IMR-90 (cell line): ENCODE measurements at regions not wholly inside any gene's neighbourhood (a gene's known extent, or its start where the extent isn't known, plus 50 kb on each side); places are given as distances from the start of the nearest gene placed in this dataset.

Experiments
- ATAC-seq: fragments of 200-7000 bp; cut with Tn5 transposase; 2 replicates; pipeline ENCODE4 v1.9.1; 2020; ENCODE audit warnings: low read depth, mild to moderate bottlenecking, moderate library complexity
- BruUV-seq: library from RNA; stranded (reverse); fragments of 400-500 nt; replicated peaks from 2 replicates; lab custom pipeline; 2021; lab: Mats Ljungman, UMichigan
- CTCF ChIA-PET: fragments of 300-600 bp; formaldehyde crosslinking; extraction: SDS; loops from one replicate; lab custom pipeline; 2021; ENCODE audit warnings: antibody characterized with exemption; lab: Yijun Ruan, JAX
- POLR2A ChIA-PET: fragments of 300-600 bp; sonication (Branson Sonifier 250); formaldehyde crosslinking; loops from one replicate; lab custom pipeline; 2022; ENCODE audit warnings: antibody characterized with exemption; ENCODE audit not compliant: unreplicated experiment; lab: Charles Lee
- DNase-seq: peaks from one replicate; pipeline ENCODE4 v3.0.0; 2013
- H2AFZ ChIP-seq: replicated peaks from 2 replicates; pipeline ENCODE3; 2013; ENCODE audit warnings: low read length, mild to moderate bottlenecking; ENCODE audit not compliant: poor library complexity
- H2AK5ac ChIP-seq: 2 replicates; pipeline ENCODE4 v1.6.1; 2013; ENCODE audit warnings: low read depth, low read length, inconsistent platforms
- H2AK9ac ChIP-seq: replicated peaks from 2 replicates; pipeline ENCODE3; 2013; ENCODE audit warnings: mild to moderate bottlenecking, low read depth, low read length, moderate library complexity; ENCODE audit not compliant: poor library complexity
- H2BK120ac ChIP-seq: 2 replicates; pipeline ENCODE4 v1.6.1; 2013; ENCODE audit warnings: low read depth, low read length, inconsistent platforms
- H2BK15ac ChIP-seq: 3 replicates; pipeline ENCODE4 v1.6.1; 2013; ENCODE audit warnings: low read depth, low read length, inconsistent platforms
- H2BK20ac ChIP-seq: 2 replicates; pipeline ENCODE4 v1.6.1; 2013; ENCODE audit warnings: low read depth, mild to moderate bottlenecking, inconsistent platforms, low read length, moderate library complexity
- H2BK5ac ChIP-seq: 2 replicates; pipeline ENCODE4 v1.6.1; 2013; ENCODE audit warnings: mild to moderate bottlenecking, low read depth, low read length, inconsistent platforms; ENCODE audit not compliant: poor library complexity, severe bottlenecking
- H3K14ac ChIP-seq: replicated peaks from 2 replicates; pipeline ENCODE4 v1.6.1; 2013; ENCODE audit warnings: low read depth, low read length, inconsistent platforms
- H3K18ac ChIP-seq: 2 replicates; pipeline ENCODE4 v1.6.1; 2013; ENCODE audit warnings: low read depth, low read length, control low read depth
- H3K23ac ChIP-seq: 2 replicates; pipeline ENCODE4 v1.6.1; 2013; ENCODE audit warnings: low read depth, low read length, inconsistent platforms
- H3K27ac ChIP-seq: 2 replicates; pipeline ENCODE4 v1.5.1; 2013; ENCODE audit warnings: mild to moderate bottlenecking, control low read depth, low read length; ENCODE audit not compliant: insufficient read depth
- H3K27me3 ChIP-seq: 2 replicates; pipeline ENCODE4 v1.6.1; 2013; ENCODE audit warnings: low read length; ENCODE audit not compliant: control insufficient read depth, insufficient read depth
- H3K36me3 ChIP-seq: 2 replicates; pipeline ENCODE4 v1.6.1; 2013; ENCODE audit warnings: low read length, mixed read lengths; ENCODE audit not compliant: control insufficient read depth, insufficient read depth
- H3K4ac ChIP-seq: 2 replicates; pipeline ENCODE4 v1.6.1; 2013; ENCODE audit warnings: low read depth, low read length, inconsistent platforms
- H3K4me1 ChIP-seq: 2 replicates; pipeline ENCODE4 v1.6.1; 2013; ENCODE audit warnings: low read length, mixed read lengths; ENCODE audit not compliant: control insufficient read depth, insufficient read depth
- H3K4me2 ChIP-seq: 2 replicates; pipeline ENCODE4 v1.6.1; 2013; ENCODE audit warnings: low read depth, mild to moderate bottlenecking, control low read depth, low read length, moderate library complexity
- H3K4me3 ChIP-seq: 2 replicates; pipeline ENCODE4 v1.5.1; 2013; ENCODE audit warnings: low read depth, mild to moderate bottlenecking, control low read depth, low read length, moderate library complexity; ENCODE audit not compliant: insufficient read depth
- H3K56ac ChIP-seq: 2 replicates; pipeline ENCODE4 v1.6.1; 2013; ENCODE audit warnings: low read length, inconsistent platforms; ENCODE audit not compliant: insufficient read depth; ENCODE audit errors: extremely low read depth
- H3K79me1 ChIP-seq, 2 experiments: 2 replicates each; pipeline ENCODE4 v1.6.1; 2013; ENCODE audit warnings: low read length in 2 of 2, inconsistent platforms in 1 of 2, low read depth in 1 of 2
- H3K9ac ChIP-seq: 2 replicates; pipeline ENCODE4 v1.6.1; 2013; ENCODE audit warnings: low read depth, low read length, control low read depth
- H3K9me1 ChIP-seq: 2 replicates; pipeline ENCODE4 v1.6.1; 2013; ENCODE audit warnings: low read length, inconsistent platforms; ENCODE audit not compliant: insufficient read depth
- H3K9me3 ChIP-seq: 2 replicates; pipeline ENCODE4 v1.6.1; 2013; ENCODE audit warnings: low read length; ENCODE audit not compliant: control insufficient read depth, insufficient read depth
- H4K20me1 ChIP-seq: 2 replicates; pipeline ENCODE4 v1.6.1; 2013; ENCODE audit warnings: low read length, inconsistent platforms; ENCODE audit not compliant: insufficient read depth
- H4K5ac ChIP-seq: 2 replicates; pipeline ENCODE4 v1.6.1; 2013; ENCODE audit warnings: mild to moderate bottlenecking, low read depth, low read length, control low read depth
- H4K8ac ChIP-seq, 2 experiments: 2 replicates each; pipeline ENCODE4 v1.6.1; 2013; ENCODE audit warnings: low read depth in 2 of 2, low read length in 2 of 2, control low read depth in 1 of 2, inconsistent platforms in 1 of 2
- H4K91ac ChIP-seq: 2 replicates; pipeline ENCODE4 v1.6.1; 2013; ENCODE audit warnings: low read depth, low read length, inconsistent platforms; ENCODE audit not compliant: insufficient read depth
- FOS ChIP-seq: fragments of 150-350 bp; IDR thresholded peaks from 2 replicates; pipeline ENCODE4 v1.6.1; 2016; ENCODE audit warnings: low read depth, low read length
- MAFK ChIP-seq: IDR thresholded peaks from 2 replicates; pipeline ENCODE4 v1.6.1; 2012; ENCODE audit warnings: low read depth, low read length, improper control_type of control experiment
- WGBS, 2 experiments: methylation state at CpG; one replicate each; pipeline versions ENCODE4 v1.1.5 to v1.1.7; 2013; ENCODE audit warnings: missing lambda C conversion rate in 2 of 2; ENCODE audit not compliant: insufficient read length in 1 of 2; ENCODE audit errors: extremely low coverage in 2 of 2; 5-methylcytosine and 5-hydroxymethylcytosine counted together
- dilution Hi-C: fragments of 300-500 bp; cut with HindIII; formaldehyde crosslinking; loops from one replicate; pipeline ENCODE4 v1.14.3; 2018; ENCODE audit warnings: low sequenced_read_pairs; ENCODE audit not compliant: unreplicated experiment
- in situ Hi-C: fragments of 300-500 bp; cut with MboI; formaldehyde crosslinking; loops from 3 replicates; pipeline ENCODE4 v1.14.3; 2019; ENCODE audit warnings: low sequenced_read_pairs, inconsistent platforms, mixed read lengths
- intact Hi-C: fragments of 100-400 bp; cut with micrococcal nuclease; formaldehyde crosslinking; loops from 2 replicates; pipeline ENCODE4 v1.10.0; 2022

DNA sequence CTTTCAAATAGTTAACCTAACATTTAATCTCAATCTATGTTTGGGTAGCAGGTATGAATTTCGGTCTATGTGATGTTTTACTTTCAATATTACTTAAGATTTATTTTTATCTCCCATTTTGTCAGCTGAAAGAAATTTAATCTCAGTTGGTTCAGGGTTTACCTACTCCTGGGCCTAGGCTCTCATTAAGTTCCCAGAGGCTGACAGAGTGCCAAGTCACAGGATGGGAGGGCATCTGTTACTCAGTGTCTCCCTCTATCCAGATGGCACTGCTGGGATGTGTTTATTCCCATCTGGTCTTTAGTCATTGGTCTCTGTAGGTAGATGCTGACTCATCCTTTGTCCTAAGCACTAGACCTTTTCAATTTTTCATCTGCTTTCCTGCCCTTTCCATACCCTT is 129.4 kb upstream of the ARSJ start:
- Histone ChIP-seq H4K91ac (no peak overlapping the region), H3K4ac (no peak overlapping the region), H2BK120ac (no peak overlapping the region), H4K20me1 (no peaks in the 10 kb centered on the region), H3K4me1 (no peaks in the 10 kb centered on the region; the same call in 1 of the 2 replicates), H2BK20ac (peak overlapping the region; percentile 20; the same call in 1 of the 2 replicates), H2AK5ac (no peak overlapping the region), H2AFZ (no peak overlapping the region), H2BK15ac (no peak overlapping the region), H3K9me3 (no peaks in the 10 kb centered on the region), H3K27ac (no peak overlapping the region), H3K18ac (no peak overlapping the region), H2AK9ac (no peak overlapping the region), H3K4me2 (no peak overlapping the region), H3K9ac (no peak overlapping the region), H3K56ac (no peak overlapping the region), H3K23ac (no peak overlapping the region), H2BK5ac (no peak overlapping the region), H3K9me1 (no peaks in the 10 kb centered on the region), H3K36me3 (no peaks in the 10 kb centered on the region), H3K79me1 (no peaks in the 10 kb centered on the region), H3K27me3 (no peaks in the 10 kb centered on the region), H4K8ac (no peak overlapping the region), H4K5ac (no peak overlapping the region), H3K4me3 (no peak overlapping the region), H3K14ac (no peak overlapping the region)
- BruUV-seq: no TSS peak
- WGBS, 2 experiments: no CpG with 5 or more reads among the region's 1 CpG
- POLR2A ChIA-PET: no interaction called here
- no peak for ATAC-seq
- intact Hi-C loops: no loop called here
- in situ Hi-C loops: no loop called here
- CTCF ChIA-PET: no interaction called here
- peak; percentile 65 for DNase-seq
- dilution Hi-C loops: no loop called here
- TF ChIP-seq MAFK (peak; percentile 45; the same call in 1 of the 2 replicates), FOS (no peak)
